Neural cell (in vitro differentiated cells): ENCODE measurements at regions not wholly inside any gene's neighbourhood (a gene's known extent, or its start where the extent isn't known, plus 50 kb on each side); places are given as distances from the start of the nearest gene placed in this dataset.

Experiments
- H2AFZ ChIP-seq: fragments of 200-600, 300-800 bp; sonication (generic), shearing (Covaris generic); 2 replicates; pipeline ENCODE4 v1.6.0; 2014; ENCODE audit warnings: low read depth, mild to moderate bottlenecking, antibody characterized with exemption, low read length, moderate library complexity
- H3F3A ChIP-seq: fragments of 200-600 bp; shearing (Covaris generic); 2 replicates; pipeline ENCODE4 v1.6.1; 2016; ENCODE audit warnings: mild to moderate bottlenecking, moderate library complexity, mixed read lengths, antibody characterized with exemption, low read length; ENCODE audit not compliant: insufficient read depth, poor library complexity, severe bottlenecking
- H3K27ac ChIP-seq: fragments of 200-600, 300-800 bp; sonication (generic), shearing (Covaris generic); 2 replicates; pipeline ENCODE4 v1.5.1; 2014; ENCODE audit warnings: mild to moderate bottlenecking, low read length, moderate library complexity
- H3K27me3 ChIP-seq: fragments of 300-800, 200-600 bp; sonication (generic), shearing (Covaris generic); 2 replicates; pipeline ENCODE4 v1.6.0; 2014; ENCODE audit warnings: mild to moderate bottlenecking, low read depth, low read length, moderate library complexity; ENCODE audit not compliant: insufficient read depth
- H3K36me3 ChIP-seq: fragments of 300-800, 200-600 bp; sonication (generic), shearing (Covaris generic); 2 replicates; pipeline ENCODE4 v1.5.1; 2014; ENCODE audit warnings: mild to moderate bottlenecking, antibody characterized with exemption, low read length, moderate library complexity; ENCODE audit not compliant: insufficient read depth
- H3K4me2 ChIP-seq: fragments of 300-800, 200-600 bp; sonication (generic), shearing (Covaris generic); 2 replicates; pipeline ENCODE4 v1.6.0; 2014; ENCODE audit warnings: mild to moderate bottlenecking, low read length
- H3K4me3 ChIP-seq: fragments of 300-800, 200-600 bp; sonication (generic), shearing (Covaris generic); 2 replicates; pipeline ENCODE4 v1.5.1; 2014; ENCODE audit warnings: mild to moderate bottlenecking, low read length, moderate library complexity
- H3K79me2 ChIP-seq: fragments of 200-600 bp; shearing (Covaris generic); replicated peaks from 2 replicates; pipeline ENCODE4 v1.6.0; 2014; ENCODE audit warnings: mild to moderate bottlenecking, low read length, moderate library complexity; ENCODE audit not compliant: insufficient read depth
- H3K9ac ChIP-seq: fragments of 300-800, 200-600 bp; sonication (generic), shearing (Covaris generic); 2 replicates; pipeline ENCODE4 v1.6.1; 2016; ENCODE audit warnings: mild to moderate bottlenecking, low read length, mixed read lengths
- H3K9me2 ChIP-seq: fragments of 200-600 bp; shearing (Covaris generic); 2 replicates; pipeline ENCODE4 v1.6.1; 2016; ENCODE audit warnings: mild to moderate bottlenecking, low read length, mixed read lengths; ENCODE audit not compliant: insufficient read depth
- H3K9me3 ChIP-seq: fragments of 200-600, 300-800 bp; sonication (generic), shearing (Covaris generic); 2 replicates; pipeline ENCODE4 v1.6.1; 2016; ENCODE audit warnings: mild to moderate bottlenecking, mixed run types, low read length, moderate library complexity, mixed read lengths
- H4K20me1 ChIP-seq: fragments of 200-600 bp; shearing (Covaris generic); 2 replicates; pipeline ENCODE4 v1.6.1; 2016; ENCODE audit warnings: mild to moderate bottlenecking, mixed run types; ENCODE audit not compliant: insufficient read depth
- EP300 ChIP-seq: fragments of 450-650 bp; conservative IDR thresholded peaks from 2 replicates; pipeline ENCODE4 v1.6.1; 2014; ENCODE audit warnings: antibody characterized with exemption, mild to moderate bottlenecking, moderate library complexity; ENCODE audit not compliant: poor library complexity, severe bottlenecking
- EZH2 ChIP-seq: fragments of 200-600, 300-800 bp; shearing (Covaris generic), sonication (generic); IDR thresholded peaks from 2 replicates; pipeline ENCODE4 v1.6.1; 2014; ENCODE audit warnings: antibody characterized with exemption, low read length, borderline replicate concordance, mild to moderate bottlenecking; ENCODE audit not compliant: insufficient read depth, poor library complexity, severe bottlenecking
- MXI1 ChIP-seq: fragments of 450-650 bp; conservative IDR thresholded peaks from 2 replicates; pipeline ENCODE4 v1.6.1; 2014; ENCODE audit warnings: antibody characterized with exemption, mild to moderate bottlenecking; ENCODE audit not compliant: poor library complexity, severe bottlenecking
- POLR2AphosphoS5 ChIP-seq: IDR thresholded peaks from 2 replicates; pipeline ENCODE4 v1.6.1; 2012
- RAD21 ChIP-seq: fragments of 450-650 bp; conservative IDR thresholded peaks from 2 replicates; pipeline ENCODE4 v1.6.1; 2014; ENCODE audit warnings: antibody characterized with exemption, mild to moderate bottlenecking, moderate library complexity
- SMC3 ChIP-seq: fragments of 450-650 bp; conservative IDR thresholded peaks from 2 replicates; pipeline ENCODE4 v1.6.1; 2014; ENCODE audit warnings: antibody characterized with exemption, mild to moderate bottlenecking, moderate library complexity; ENCODE audit not compliant: poor library complexity
- TAF1 ChIP-seq: IDR thresholded peaks from 2 replicates; pipeline ENCODE4 v1.6.1; 2012; ENCODE audit warnings: low read depth
- TF ChIP-seq, protein P1 (sequence below): IDR thresholded peaks from 2 replicates; pipeline ENCODE4 v1.6.1; 2012; ENCODE audit warnings: borderline replicate concordance
- TF ChIP-seq, protein P2 (sequence below): fragments of 450-650 bp; IDR thresholded peaks from 2 replicates; pipeline ENCODE4 v1.5.1; 2014; ENCODE audit warnings: antibody characterized with exemption, mild to moderate bottlenecking, moderate library complexity; ENCODE audit not compliant: poor library complexity, severe bottlenecking

DNA sequence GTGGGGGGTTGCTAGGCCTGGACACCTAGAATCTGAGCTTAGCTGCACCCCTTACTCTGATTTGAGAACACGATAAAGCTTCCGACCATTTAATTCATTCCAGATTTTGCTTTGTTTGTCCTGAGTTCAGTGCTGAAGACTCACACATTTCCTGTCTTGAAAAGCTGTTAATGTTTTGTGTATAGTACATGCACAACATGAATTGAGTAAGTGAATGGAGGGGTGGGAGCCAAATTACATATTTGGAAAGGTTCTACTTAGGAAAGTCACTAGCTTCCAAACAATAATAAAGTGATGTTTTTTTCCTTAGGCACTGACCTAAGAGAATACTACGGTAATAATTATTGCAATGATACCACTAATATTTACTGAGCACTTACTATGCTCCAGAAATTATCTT is 955.2 kb upstream of the NR2F2 start:
- H3K36me3 ChIP-seq: no peaks in the 10 kb centered on the region

DNA sequence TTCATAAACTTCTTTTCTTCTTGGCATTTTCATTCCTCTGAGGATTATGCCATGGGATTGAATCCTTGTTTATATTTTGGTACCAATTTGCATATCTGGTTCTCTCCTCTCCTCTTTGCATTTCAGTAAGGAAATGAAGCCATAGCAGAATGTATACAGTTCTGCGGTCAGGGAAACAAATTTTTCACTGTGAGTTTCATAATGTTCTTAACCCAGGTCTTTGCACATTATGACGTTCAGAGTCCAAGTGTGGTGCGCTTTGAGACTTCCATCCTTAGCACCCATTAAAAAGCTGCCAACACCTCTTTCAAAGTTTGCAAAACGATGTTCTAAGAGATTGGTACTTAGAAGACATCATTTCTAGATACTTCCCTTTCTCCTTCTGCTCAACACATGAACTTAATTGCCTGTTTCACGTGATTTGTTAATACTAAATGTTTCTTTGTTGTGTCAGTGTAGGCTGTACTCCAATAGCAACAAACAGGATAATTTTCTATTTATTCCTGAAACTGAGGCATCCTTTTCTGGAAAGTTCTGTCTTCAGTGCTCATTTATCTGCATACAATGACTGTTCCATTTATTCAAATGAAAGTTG is 953.1 kb upstream of the NR2F2 start:
- H3F3A ChIP-seq: no peaks in the 10 kb centered on the region
- no peaks in the 10 kb centered on the region for H3K79me2 ChIP-seq
- no peaks in the 10 kb centered on the region for H3K36me3 ChIP-seq
- no peak overlapping the region for H3K4me2 ChIP-seq
- H3K27ac ChIP-seq: no peak overlapping the region
- no peak overlapping the region for H2AFZ ChIP-seq
- H3K27me3 ChIP-seq: no peaks in the 10 kb centered on the region
- H3K9me2 ChIP-seq: no peaks in the 10 kb centered on the region
- H4K20me1 ChIP-seq: no peaks in the 10 kb centered on the region
- H3K9me3 ChIP-seq: no peaks in the 10 kb centered on the region
- no peak overlapping the region for H3K4me3 ChIP-seq
- H3K9ac ChIP-seq: no peak overlapping the region
- no peak for TF ChIP-seq RAD21
- TF ChIP-seq, protein P1, sequence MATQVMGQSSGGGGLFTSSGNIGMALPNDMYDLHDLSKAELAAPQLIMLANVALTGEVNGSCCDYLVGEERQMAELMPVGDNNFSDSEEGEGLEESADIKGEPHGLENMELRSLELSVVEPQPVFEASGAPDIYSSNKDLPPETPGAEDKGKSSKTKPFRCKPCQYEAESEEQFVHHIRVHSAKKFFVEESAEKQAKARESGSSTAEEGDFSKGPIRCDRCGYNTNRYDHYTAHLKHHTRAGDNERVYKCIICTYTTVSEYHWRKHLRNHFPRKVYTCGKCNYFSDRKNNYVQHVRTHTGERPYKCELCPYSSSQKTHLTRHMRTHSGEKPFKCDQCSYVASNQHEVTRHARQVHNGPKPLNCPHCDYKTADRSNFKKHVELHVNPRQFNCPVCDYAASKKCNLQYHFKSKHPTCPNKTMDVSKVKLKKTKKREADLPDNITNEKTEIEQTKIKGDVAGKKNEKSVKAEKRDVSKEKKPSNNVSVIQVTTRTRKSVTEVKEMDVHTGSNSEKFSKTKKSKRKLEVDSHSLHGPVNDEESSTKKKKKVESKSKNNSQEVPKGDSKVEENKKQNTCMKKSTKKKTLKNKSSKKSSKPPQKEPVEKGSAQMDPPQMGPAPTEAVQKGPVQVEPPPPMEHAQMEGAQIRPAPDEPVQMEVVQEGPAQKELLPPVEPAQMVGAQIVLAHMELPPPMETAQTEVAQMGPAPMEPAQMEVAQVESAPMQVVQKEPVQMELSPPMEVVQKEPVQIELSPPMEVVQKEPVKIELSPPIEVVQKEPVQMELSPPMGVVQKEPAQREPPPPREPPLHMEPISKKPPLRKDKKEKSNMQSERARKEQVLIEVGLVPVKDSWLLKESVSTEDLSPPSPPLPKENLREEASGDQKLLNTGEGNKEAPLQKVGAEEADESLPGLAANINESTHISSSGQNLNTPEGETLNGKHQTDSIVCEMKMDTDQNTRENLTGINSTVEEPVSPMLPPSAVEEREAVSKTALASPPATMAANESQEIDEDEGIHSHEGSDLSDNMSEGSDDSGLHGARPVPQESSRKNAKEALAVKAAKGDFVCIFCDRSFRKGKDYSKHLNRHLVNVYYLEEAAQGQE: no peak

More for the DNA sequence above, 955.2 kb upstream of the NR2F2 start:
- TF ChIP-seq RAD21 (no peak), EP300 (no peak), POLR2AphosphoS5 (no peak), TAF1 (no peak), SMC3 (no peak), EZH2 (no peak), MXI1 (no peak)
- TF ChIP-seq, protein P1: no peak
- TF ChIP-seq, protein P2, sequence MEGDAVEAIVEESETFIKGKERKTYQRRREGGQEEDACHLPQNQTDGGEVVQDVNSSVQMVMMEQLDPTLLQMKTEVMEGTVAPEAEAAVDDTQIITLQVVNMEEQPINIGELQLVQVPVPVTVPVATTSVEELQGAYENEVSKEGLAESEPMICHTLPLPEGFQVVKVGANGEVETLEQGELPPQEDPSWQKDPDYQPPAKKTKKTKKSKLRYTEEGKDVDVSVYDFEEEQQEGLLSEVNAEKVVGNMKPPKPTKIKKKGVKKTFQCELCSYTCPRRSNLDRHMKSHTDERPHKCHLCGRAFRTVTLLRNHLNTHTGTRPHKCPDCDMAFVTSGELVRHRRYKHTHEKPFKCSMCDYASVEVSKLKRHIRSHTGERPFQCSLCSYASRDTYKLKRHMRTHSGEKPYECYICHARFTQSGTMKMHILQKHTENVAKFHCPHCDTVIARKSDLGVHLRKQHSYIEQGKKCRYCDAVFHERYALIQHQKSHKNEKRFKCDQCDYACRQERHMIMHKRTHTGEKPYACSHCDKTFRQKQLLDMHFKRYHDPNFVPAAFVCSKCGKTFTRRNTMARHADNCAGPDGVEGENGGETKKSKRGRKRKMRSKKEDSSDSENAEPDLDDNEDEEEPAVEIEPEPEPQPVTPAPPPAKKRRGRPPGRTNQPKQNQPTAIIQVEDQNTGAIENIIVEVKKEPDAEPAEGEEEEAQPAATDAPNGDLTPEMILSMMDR: no peak
- Histone ChIP-seq H3K4me3 (no peak overlapping the region), H3K79me2 (no peaks in the 10 kb centered on the region), H3K9ac (no peak overlapping the region), H3K4me2 (no peak overlapping the region), H3K9me2 (no peaks in the 10 kb centered on the region), H4K20me1 (no peaks in the 10 kb centered on the region), H3K9me3 (no peaks in the 10 kb centered on the region), H3K27me3 (no peaks in the 10 kb centered on the region), H2AFZ (no peak overlapping the region), H3F3A (no peaks in the 10 kb centered on the region), H3K27ac (no peak overlapping the region)
